ENCODE measurements at regions not wholly inside any gene's neighbourhood (a gene's known extent, or its start where the extent isn't known, plus 50 kb on each side); places are given as distances from the start of the nearest gene placed in this dataset.

GRCh38 chr4:79650217-79650616 is 242.2 kb upstream of the GK2 start:
- no peak overlapping the region for H4K91ac ChIP-seq (ENCODE audit: insufficient read depth, low read depth, low read length)
- peak overlapping the region; percentile 12; the same call in 1 of the 2 replicates for H4K5ac ChIP-seq (ENCODE audit: low read depth, low read length)
- H3K56ac ChIP-seq (ENCODE audit: extremely low read depth, insufficient read depth, low read length) = no peak overlapping the region
- H3K9me3 ChIP-seq (ENCODE audit: control insufficient read depth, insufficient read depth, low read length) = no peaks in the 10 kb centered on the region
- H2BK5ac ChIP-seq (ENCODE audit: low read depth, low read length, poor library complexity, severe bottlenecking) = peak overlapping the region; percentile 67
- no peaks in the 10 kb centered on the region for H3K36me3 ChIP-seq (ENCODE audit: control insufficient read depth, insufficient read depth, low read length)
- no peak overlapping the region for H2AFZ ChIP-seq (replicated peaks; ENCODE audit: low read length, poor library complexity)
- no peaks in the 10 kb centered on the region for H3K79me1 ChIP-seq (ENCODE audit: low read depth in 1 of 2, low read length in 2 of 2)
- no CpG with 5 or more reads among the region's 2 CpGs for WGBS, 2 experiments (ENCODE audit: extremely low coverage in 2 of 2, insufficient read length in 1 of 2)
- H2BK15ac ChIP-seq (ENCODE audit: low read depth, low read length) = no peak overlapping the region
- ChIA-PET CTCF (no interaction called here), POLR2A (ENCODE audit: unreplicated experiment) (no interaction called here)
- H3K4ac ChIP-seq (ENCODE audit: low read depth, low read length) = no peak overlapping the region
- H4K8ac ChIP-seq (ENCODE audit: low read depth in 2 of 2, low read length in 2 of 2) = no peak overlapping the region
- H3K4me3 ChIP-seq (ENCODE audit: insufficient read depth, low read depth, low read length) = no peak overlapping the region
- H3K14ac ChIP-seq (replicated peaks; ENCODE audit: low read depth, low read length) = no peak overlapping the region
- H4K20me1 ChIP-seq (ENCODE audit: insufficient read depth, low read length) = no peaks in the 10 kb centered on the region
- in situ Hi-C loops (cut with MboI; ENCODE audit: low sequenced_read_pairs) = no loop called here
- intact Hi-C loops (cut with micrococcal nuclease) = loop anchor here (2.0 to 10.0 kb wide), 3 partner anchors 361 to 535 kb away; partner anchors contain the start of gene ANTXR2
- ATAC-seq (ENCODE audit: low read depth) (no peak), DNase-seq (no peak)
- peaks cover 2% of the 10 kb centered on the region for H3K4me1 ChIP-seq (ENCODE audit: control insufficient read depth, insufficient read depth, low read length)
- H3K27me3 ChIP-seq (ENCODE audit: control insufficient read depth, insufficient read depth, low read length) = no peaks in the 10 kb centered on the region
- no TSS peak for BruUV-seq (replicated peaks)
- H2BK120ac ChIP-seq (ENCODE audit: low read depth, low read length) = no peak overlapping the region
- no peak overlapping the region for H3K23ac ChIP-seq (ENCODE audit: low read depth, low read length)
- no peaks in the 10 kb centered on the region for H3K9me1 ChIP-seq (ENCODE audit: insufficient read depth, low read length)
- TF ChIP-seq, protein P1, sequence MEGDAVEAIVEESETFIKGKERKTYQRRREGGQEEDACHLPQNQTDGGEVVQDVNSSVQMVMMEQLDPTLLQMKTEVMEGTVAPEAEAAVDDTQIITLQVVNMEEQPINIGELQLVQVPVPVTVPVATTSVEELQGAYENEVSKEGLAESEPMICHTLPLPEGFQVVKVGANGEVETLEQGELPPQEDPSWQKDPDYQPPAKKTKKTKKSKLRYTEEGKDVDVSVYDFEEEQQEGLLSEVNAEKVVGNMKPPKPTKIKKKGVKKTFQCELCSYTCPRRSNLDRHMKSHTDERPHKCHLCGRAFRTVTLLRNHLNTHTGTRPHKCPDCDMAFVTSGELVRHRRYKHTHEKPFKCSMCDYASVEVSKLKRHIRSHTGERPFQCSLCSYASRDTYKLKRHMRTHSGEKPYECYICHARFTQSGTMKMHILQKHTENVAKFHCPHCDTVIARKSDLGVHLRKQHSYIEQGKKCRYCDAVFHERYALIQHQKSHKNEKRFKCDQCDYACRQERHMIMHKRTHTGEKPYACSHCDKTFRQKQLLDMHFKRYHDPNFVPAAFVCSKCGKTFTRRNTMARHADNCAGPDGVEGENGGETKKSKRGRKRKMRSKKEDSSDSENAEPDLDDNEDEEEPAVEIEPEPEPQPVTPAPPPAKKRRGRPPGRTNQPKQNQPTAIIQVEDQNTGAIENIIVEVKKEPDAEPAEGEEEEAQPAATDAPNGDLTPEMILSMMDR (conservative IDR thresholded peaks at IDR 0.05; ENCODE audit: low read depth, low read length) = no peak
- TF ChIP-seq FOS (IDR thresholded peaks at IDR 0.05; ENCODE audit: low read depth, low read length) (no peak), RFX5 (IDR thresholded peaks at IDR 0.05; ENCODE audit: low read depth, low read length) (no peak), BHLHE40 (IDR thresholded peaks at IDR 0.05; ENCODE audit: low read depth, low read length) (no peak), CHD1 (IDR thresholded peaks at IDR 0.05; ENCODE audit: low read depth, low read length) (no peak), MAFK (IDR thresholded peaks at IDR 0.05; ENCODE audit: low read depth, low read length) (no peak), RAD21 (IDR thresholded peaks at IDR 0.05; ENCODE audit: low read length) (no peak), POLR2A (IDR thresholded peaks at IDR 0.05; ENCODE audit: low read depth, low read length) (no peak), SMC3 (IDR thresholded peaks at IDR 0.05; ENCODE audit: low read depth, low read length) (no peak), RCOR1 (IDR thresholded peaks at IDR 0.05; ENCODE audit: insufficient replicate concordance, low read length) (no peak), NFE2L2 (IDR thresholded peaks at IDR 0.05; ENCODE audit: low read depth, low read length) (no peak), CEBPB (IDR thresholded peaks at IDR 0.05; ENCODE audit: low read depth, low read length) (no peak), MAZ (IDR thresholded peaks at IDR 0.05; ENCODE audit: borderline replicate concordance, low read depth, low read length) (no peak), MXI1 (IDR thresholded peaks at IDR 0.05; ENCODE audit: borderline replicate concordance, low read depth, low read length) (no peak)
- TF ChIP-seq, protein P2, sequence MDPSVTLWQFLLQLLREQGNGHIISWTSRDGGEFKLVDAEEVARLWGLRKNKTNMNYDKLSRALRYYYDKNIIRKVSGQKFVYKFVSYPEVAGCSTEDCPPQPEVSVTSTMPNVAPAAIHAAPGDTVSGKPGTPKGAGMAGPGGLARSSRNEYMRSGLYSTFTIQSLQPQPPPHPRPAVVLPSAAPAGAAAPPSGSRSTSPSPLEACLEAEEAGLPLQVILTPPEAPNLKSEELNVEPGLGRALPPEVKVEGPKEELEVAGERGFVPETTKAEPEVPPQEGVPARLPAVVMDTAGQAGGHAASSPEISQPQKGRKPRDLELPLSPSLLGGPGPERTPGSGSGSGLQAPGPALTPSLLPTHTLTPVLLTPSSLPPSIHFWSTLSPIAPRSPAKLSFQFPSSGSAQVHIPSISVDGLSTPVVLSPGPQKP (IDR thresholded peaks at IDR 0.05; ENCODE audit: borderline replicate concordance, low read depth, low read length) = no peak
- TF ChIP-seq, protein P3, sequence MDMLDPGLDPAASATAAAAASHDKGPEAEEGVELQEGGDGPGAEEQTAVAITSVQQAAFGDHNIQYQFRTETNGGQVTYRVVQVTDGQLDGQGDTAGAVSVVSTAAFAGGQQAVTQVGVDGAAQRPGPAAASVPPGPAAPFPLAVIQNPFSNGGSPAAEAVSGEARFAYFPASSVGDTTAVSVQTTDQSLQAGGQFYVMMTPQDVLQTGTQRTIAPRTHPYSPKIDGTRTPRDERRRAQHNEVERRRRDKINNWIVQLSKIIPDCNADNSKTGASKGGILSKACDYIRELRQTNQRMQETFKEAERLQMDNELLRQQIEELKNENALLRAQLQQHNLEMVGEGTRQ (IDR thresholded peaks at IDR 0.05; ENCODE audit: low read depth, low read length) = no peak
- H3K9ac ChIP-seq (ENCODE audit: low read depth, low read length) = no peak overlapping the region
- dilution Hi-C loops (cut with HindIII; ENCODE audit: low sequenced_read_pairs, unreplicated experiment) = no loop called here
- H2AK5ac ChIP-seq (ENCODE audit: low read depth, low read length) = no peak overlapping the region
- no peak overlapping the region for H3K27ac ChIP-seq (ENCODE audit: insufficient read depth, low read length)
- peak overlapping the region; percentile 42; the same call in 1 of the 2 replicates for H2BK20ac ChIP-seq (ENCODE audit: low read depth, low read length)
- H2AK9ac ChIP-seq (replicated peaks; ENCODE audit: low read depth, low read length, poor library complexity) = no peak overlapping the region
- no peak overlapping the region for H3K4me2 ChIP-seq (ENCODE audit: low read depth, low read length)
- H3K18ac ChIP-seq (ENCODE audit: low read depth, low read length) = peak overlapping the region; percentile 18; the same call in 1 of the 2 replicates

Data from IMR-90 (cell line).